Calu3 (cell line): ENCODE measurements at regions not wholly inside any gene's neighbourhood (a gene's known extent, or its start where the extent isn't known, plus 50 kb on each side); places are given as distances from the start of the nearest gene placed in this dataset.

Experiments used
- BruUV-seq: library from RNA; stranded (reverse); fragments of 400-500 nt; replicated peaks from 2 replicates; lab custom pipeline; 2021; lab: Mats Ljungman, UMichigan
- CTCF ChIA-PET: fragments of 300-600 bp; sonication (Branson Sonifier 250); formaldehyde crosslinking; loops from one replicate; lab custom pipeline; 2022; ENCODE audit warnings: antibody characterized with exemption; lab: Charles Lee
- DNase-seq: peaks from one replicate; pipeline ENCODE4 v3.0.0; 2022
- H3K27ac Mint-ChIP-seq: one replicate; pipeline ENCODE4 v1.8.0; 2022; ENCODE audit warnings: mixed read lengths; ENCODE audit not compliant: unreplicated experiment
- H3K27me3 Mint-ChIP-seq: one replicate; pipeline ENCODE4 v1.8.0; 2022; ENCODE audit warnings: mixed read lengths; ENCODE audit not compliant: unreplicated experiment
- H3K36me3 Mint-ChIP-seq: one replicate; pipeline ENCODE4 v1.8.0; 2022; ENCODE audit warnings: mild to moderate bottlenecking, moderate library complexity, mixed read lengths; ENCODE audit not compliant: insufficient read depth, unreplicated experiment
- H3K4me1 Mint-ChIP-seq: one replicate; pipeline ENCODE4 v1.8.0; 2022; ENCODE audit warnings: mild to moderate bottlenecking, low read depth, mixed read lengths; ENCODE audit not compliant: unreplicated experiment
- H3K4me3 Mint-ChIP-seq: one replicate; pipeline ENCODE4 v1.8.0; 2022; ENCODE audit warnings: mild to moderate bottlenecking, low read depth, moderate library complexity, mixed read lengths; ENCODE audit not compliant: unreplicated experiment
- H3K9me3 Mint-ChIP-seq: one replicate; pipeline ENCODE4 v1.8.0; 2022; ENCODE audit warnings: low read depth, mixed read lengths; ENCODE audit not compliant: unreplicated experiment
- intact Hi-C: fragments of 100-400 bp; cut with micrococcal nuclease; formaldehyde crosslinking; loops from one replicate; pipeline ENCODE4 v1.10.0; 2022; ENCODE audit not compliant: unreplicated experiment
- TF ChIP-seq, protein P1 (sequence below): fragments of 200-600 bp; IDR thresholded peaks from one replicate; pipeline ENCODE4 v1.8.0; 2022; ENCODE audit warnings: antibody characterized with exemption; ENCODE audit not compliant: unreplicated experiment

- H3K4me1 Mint-ChIP-seq, result no peaks in the 10 kb centered on the region
- TF ChIP-seq, protein P1, sequence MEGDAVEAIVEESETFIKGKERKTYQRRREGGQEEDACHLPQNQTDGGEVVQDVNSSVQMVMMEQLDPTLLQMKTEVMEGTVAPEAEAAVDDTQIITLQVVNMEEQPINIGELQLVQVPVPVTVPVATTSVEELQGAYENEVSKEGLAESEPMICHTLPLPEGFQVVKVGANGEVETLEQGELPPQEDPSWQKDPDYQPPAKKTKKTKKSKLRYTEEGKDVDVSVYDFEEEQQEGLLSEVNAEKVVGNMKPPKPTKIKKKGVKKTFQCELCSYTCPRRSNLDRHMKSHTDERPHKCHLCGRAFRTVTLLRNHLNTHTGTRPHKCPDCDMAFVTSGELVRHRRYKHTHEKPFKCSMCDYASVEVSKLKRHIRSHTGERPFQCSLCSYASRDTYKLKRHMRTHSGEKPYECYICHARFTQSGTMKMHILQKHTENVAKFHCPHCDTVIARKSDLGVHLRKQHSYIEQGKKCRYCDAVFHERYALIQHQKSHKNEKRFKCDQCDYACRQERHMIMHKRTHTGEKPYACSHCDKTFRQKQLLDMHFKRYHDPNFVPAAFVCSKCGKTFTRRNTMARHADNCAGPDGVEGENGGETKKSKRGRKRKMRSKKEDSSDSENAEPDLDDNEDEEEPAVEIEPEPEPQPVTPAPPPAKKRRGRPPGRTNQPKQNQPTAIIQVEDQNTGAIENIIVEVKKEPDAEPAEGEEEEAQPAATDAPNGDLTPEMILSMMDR, result no peak
- H3K27me3 Mint-ChIP-seq, result no peaks in the 10 kb centered on the region
- DNase-seq, result no peak
- no TSS peak for BruUV-seq
- CTCF ChIA-PET, result no interaction called here
- H3K4me3 Mint-ChIP-seq, result no peak overlapping the region
- no peaks in the 10 kb centered on the region for H3K36me3 Mint-ChIP-seq
- intact Hi-C loops, result no loop called here
- H3K9me3 Mint-ChIP-seq, result peaks cover 21% of the 10 kb centered on the region
- no peak overlapping the region for H3K27ac Mint-ChIP-seq
These were observed 699.3 kb downstream of the RNF144B start for GRCh38 chr6:19086480-19086879.

GRCh38 chr6:19087296-19087695 is 700.1 kb downstream of the RNF144B start:
- H3K4me1 Mint-ChIP-seq, result no peaks in the 10 kb centered on the region
- CTCF ChIA-PET, result no interaction called here
- H3K4me3 Mint-ChIP-seq, result no peak overlapping the region
- peaks cover 23% of the 10 kb centered on the region for H3K9me3 Mint-ChIP-seq
- TF ChIP-seq, protein P1, result no peak
- no TSS peak for BruUV-seq
- H3K27ac Mint-ChIP-seq, result no peak overlapping the region
- DNase-seq, result no peak
- H3K36me3 Mint-ChIP-seq, result no peaks in the 10 kb centered on the region
- intact Hi-C loops, result no loop called here
- no peaks in the 10 kb centered on the region for H3K27me3 Mint-ChIP-seq

DNA sequence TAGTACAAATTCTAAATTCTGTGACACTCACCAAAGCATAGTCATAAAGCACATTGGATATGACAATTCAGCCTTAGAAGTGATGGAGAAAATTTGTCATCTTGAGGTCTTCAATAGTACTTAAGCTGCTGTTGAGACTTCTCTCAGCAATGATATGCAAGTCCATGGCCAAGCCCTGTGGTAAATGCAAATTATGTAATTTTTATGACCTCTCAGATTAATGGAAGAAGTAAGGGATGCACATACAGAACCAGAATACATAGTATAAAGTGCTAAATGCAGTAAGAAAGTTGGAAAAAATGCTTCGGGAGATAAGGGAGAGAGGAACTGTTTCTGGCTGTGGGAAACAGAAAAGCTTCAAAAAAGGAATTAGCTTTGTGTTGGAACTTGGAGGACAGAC is 700.7 kb downstream of the RNF144B start:
- CTCF ChIA-PET, result interaction anchor here (1.0 kb wide), 1 partner anchor 473 kb away, joined by 3 read pairs; no protein-coding TSS in a partner anchor
- DNase-seq, result no peak
- BruUV-seq, result no TSS peak
- Mint-ChIP-seq H3K27me3 (no peaks in the 10 kb centered on the region), H3K36me3 (no peaks in the 10 kb centered on the region), H3K27ac (no peak overlapping the region), H3K4me1 (no peaks in the 10 kb centered on the region), H3K4me3 (no peak overlapping the region), H3K9me3 (peaks cover 25% of the 10 kb centered on the region)
- TF ChIP-seq, protein P1, result no peak
- intact Hi-C loops, result no loop called here

- no peaks in the 10 kb centered on the region for H3K27me3 Mint-ChIP-seq
- no peak overlapping the region for H3K27ac Mint-ChIP-seq
- BruUV-seq, result no TSS peak
- TF ChIP-seq, protein P1, result no peak
- no peaks in the 10 kb centered on the region for H3K36me3 Mint-ChIP-seq
- H3K4me3 Mint-ChIP-seq, result no peak overlapping the region
- intact Hi-C loops, result no loop called here
- H3K4me1 Mint-ChIP-seq, result no peaks in the 10 kb centered on the region
- DNase-seq, result no peak
- H3K9me3 Mint-ChIP-seq, result peaks cover 22% of the 10 kb centered on the region
- CTCF ChIA-PET, result no interaction called here
These were observed 713.6 kb downstream of the RNF144B start for GRCh38 chr6:19100752-19101151.
